GM23248 (cell line): ENCODE measurements at regions not wholly inside any gene's neighbourhood (a gene's known extent, or its start where the extent isn't known, plus 50 kb on each side); places are given as distances from the start of the nearest gene placed in this dataset.
A peak's percentile ranks its signal among the peaks of the same experiment; 100 is the strongest.

Source experiments
- DNase-seq: peaks from one replicate; pipeline ENCODE4 v3.0.0-alpha.2; 2015
- H2AFZ ChIP-seq: fragments of 200-600 bp; sonication (generic); 2 replicates; pipeline ENCODE4 v1.6.1; 2016; ENCODE audit warnings: antibody characterized with exemption
- H3F3A ChIP-seq: fragments of 200-600 bp; sonication (generic); 2 replicates; pipeline ENCODE4 v1.6.1; 2016; ENCODE audit warnings: mild to moderate bottlenecking, antibody characterized with exemption, mixed run types; ENCODE audit not compliant: insufficient read depth
- H3K27ac ChIP-seq: fragments of 200-600 bp; sonication (generic); 2 replicates; pipeline ENCODE4 v1.5.1; 2016; ENCODE audit warnings: mild to moderate bottlenecking
- H3K27me3 ChIP-seq: fragments of 200-600 bp; sonication (generic); replicated peaks from 2 replicates; pipeline ENCODE4 v1.6.1; 2016; ENCODE audit warnings: mild to moderate bottlenecking; ENCODE audit not compliant: insufficient read depth
- H3K36me3 ChIP-seq: fragments of 200-600 bp; sonication (generic); 2 replicates; pipeline ENCODE4 v1.6.1; 2016; ENCODE audit warnings: low read depth, mild to moderate bottlenecking
- H3K4me1 ChIP-seq: fragments of 200-600 bp; sonication (generic); 2 replicates; pipeline ENCODE4 v1.6.1; 2016; ENCODE audit warnings: mild to moderate bottlenecking; ENCODE audit not compliant: insufficient read depth
- H3K4me2 ChIP-seq: fragments of 200-600 bp; sonication (generic); one replicate; pipeline ENCODE4 v1.6.1; 2016; ENCODE audit warnings: mild to moderate bottlenecking; ENCODE audit not compliant: unreplicated experiment
- H3K4me3 ChIP-seq: fragments of 200-600 bp; sonication (generic); 2 replicates; pipeline ENCODE4 v1.5.1; 2016; ENCODE audit warnings: mild to moderate bottlenecking
- H3K79me2 ChIP-seq: fragments of 200-600 bp; sonication (generic); 2 replicates; pipeline ENCODE4 v1.6.1; 2016; ENCODE audit warnings: mild to moderate bottlenecking; ENCODE audit not compliant: insufficient read depth
- H3K9ac ChIP-seq: fragments of 200-600 bp; sonication (generic); 2 replicates; pipeline ENCODE4 v1.6.1; 2016; ENCODE audit warnings: mild to moderate bottlenecking
- H3K9me2 ChIP-seq: fragments of 200-600 bp; sonication (generic); 2 replicates; pipeline ENCODE4 v1.6.1; 2016; ENCODE audit warnings: mixed run types, mild to moderate bottlenecking, moderate library complexity; ENCODE audit not compliant: insufficient read depth
- H3K9me3 ChIP-seq: fragments of 200-600 bp; sonication (generic); one replicate; pipeline ENCODE4 v1.6.1; 2017; ENCODE audit warnings: low read depth
- H4K20me1 ChIP-seq: fragments of 200-600 bp; sonication (generic); 2 replicates; pipeline ENCODE4 v1.6.0; 2016; ENCODE audit not compliant: insufficient read depth
- EZH2 ChIP-seq: fragments of 200-600 bp; sonication (generic); IDR thresholded peaks from 2 replicates; pipeline ENCODE4 v1.6.1; 2018; ENCODE audit warnings: antibody characterized with exemption, mild to moderate bottlenecking; ENCODE audit not compliant: insufficient read depth, poor library complexity, severe bottlenecking
- EZH2phosphoT487 ChIP-seq: fragments of 200-600 bp; sonication (generic); IDR thresholded peaks from 2 replicates; pipeline ENCODE4 v1.6.1; 2018; ENCODE audit warnings: antibody characterized with exemption, moderate library complexity, mild to moderate bottlenecking, low read depth; ENCODE audit not compliant: insufficient read depth
- WGBS, 2 experiments: methylation state at CpG; one replicate each; pipeline ENCODE4 v1.1.6; 2015 to 2017; ENCODE audit warnings: low lambda C conversion rate in 2 of 2, low coverage in 1 of 2; ENCODE audit errors: missing lambda C conversion rate in 2 of 2; 5-methylcytosine and 5-hydroxymethylcytosine counted together
- in situ Hi-C: fragments of 300-500 bp; cut with MboI; formaldehyde crosslinking; loops from 2 replicates; pipeline ENCODE4 v1.15.0; 2020

- no peaks in the 10 kb centered on the region for H3K9me3 ChIP-seq
- H3K9me2 ChIP-seq = no peaks in the 10 kb centered on the region
- no peaks in the 10 kb centered on the region for H3K27me3 ChIP-seq
- no peak overlapping the region for H3K4me3 ChIP-seq
- no peak overlapping the region for H3K9ac ChIP-seq
- no peaks in the 10 kb centered on the region for H3F3A ChIP-seq
- 65 to 66% methylated on average over 8 of the region's 8 CpGs for WGBS, 2 experiments
- no peak overlapping the region for H2AFZ ChIP-seq
- no peaks in the 10 kb centered on the region for H3K79me2 ChIP-seq
- TF ChIP-seq EZH2 (no peak), EZH2phosphoT487 (no peak)
- no peaks in the 10 kb centered on the region for H3K4me1 ChIP-seq
- H4K20me1 ChIP-seq = no peaks in the 10 kb centered on the region
- no peak overlapping the region for H3K4me2 ChIP-seq
- H3K27ac ChIP-seq = no peak overlapping the region
- no peak for DNase-seq
- in situ Hi-C loops = no loop called here
- no peaks in the 10 kb centered on the region for H3K36me3 ChIP-seq
Observed at GRCh38 chr6:10030942-10031537, 383.8 kb downstream of the TFAP2A start.

GRCh38 chr6:10028222-10028621 is 386.7 kb downstream of the TFAP2A start:
- Histone ChIP-seq H3K36me3 (no peaks in the 10 kb centered on the region), H4K20me1 (no peaks in the 10 kb centered on the region), H3K27me3 (no peaks in the 10 kb centered on the region), H2AFZ (no peak overlapping the region), H3K4me2 (no peak overlapping the region), H3K79me2 (no peaks in the 10 kb centered on the region), H3K27ac (no peak overlapping the region), H3K9me2 (no peaks in the 10 kb centered on the region), H3K9ac (no peak overlapping the region), H3K4me3 (no peak overlapping the region), H3K4me1 (no peaks in the 10 kb centered on the region), H3K9me3 (no peaks in the 10 kb centered on the region), H3F3A (no peaks in the 10 kb centered on the region)
- no peak for TF ChIP-seq EZH2phosphoT487
- DNase-seq = no peak
- in situ Hi-C loops = no loop called here
- WGBS, 2 experiments = 33 to 34% methylated on average over 4 of the region's 4 CpGs

DNA sequence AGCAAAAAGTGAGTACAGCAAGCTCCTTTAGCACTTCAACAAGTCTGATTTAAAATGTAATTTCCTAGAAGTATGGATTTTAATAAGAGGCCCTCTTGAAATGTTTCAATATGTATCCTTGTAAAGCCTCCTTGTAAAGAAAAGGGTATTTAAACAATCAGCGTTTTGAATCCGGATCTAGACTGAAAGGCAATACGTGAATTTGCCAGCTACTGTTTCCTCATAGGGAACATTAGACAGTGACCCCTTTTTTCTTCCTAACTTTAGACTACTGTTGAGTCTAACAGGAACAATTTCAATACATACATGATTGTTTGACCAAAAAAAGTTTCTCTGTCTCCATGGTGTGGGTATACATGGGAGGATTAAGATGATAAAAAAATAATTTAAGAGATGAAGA is 395.0 kb downstream of the TFAP2A start:
- H3K4me2 ChIP-seq = no peak overlapping the region
- in situ Hi-C loops = no loop called here

GRCh38 chr6:10014557-10014956 is 400.3 kb downstream of the TFAP2A start:
- Histone ChIP-seq H3K79me2 (no peaks in the 10 kb centered on the region), H3K4me1 (no peaks in the 10 kb centered on the region), H3K9me3 (no peaks in the 10 kb centered on the region), H3K27ac (no peak overlapping the region), H3K9me2 (no peaks in the 10 kb centered on the region), H3K4me3 (no peak overlapping the region), H3F3A (no peaks in the 10 kb centered on the region), H2AFZ (no peak overlapping the region), H3K27me3 (no peaks in the 10 kb centered on the region), H3K36me3 (no peaks in the 10 kb centered on the region), H3K4me2 (no peak overlapping the region), H4K20me1 (no peaks in the 10 kb centered on the region), H3K9ac (no peak overlapping the region)
- WGBS, 2 experiments = 3 to 5% methylated on average over 5 of the region's 5 CpGs
- in situ Hi-C loops = no loop called here
- TF ChIP-seq EZH2phosphoT487 = no peak
- no peak for TF ChIP-seq EZH2
- peak; percentile 39 for DNase-seq

More for the DNA sequence above, 395.0 kb downstream of the TFAP2A start:
- H4K20me1 ChIP-seq = no peaks in the 10 kb centered on the region
- no peak overlapping the region for H3K4me3 ChIP-seq
- no peaks in the 10 kb centered on the region for H3K9me3 ChIP-seq
- H3K4me1 ChIP-seq = no peaks in the 10 kb centered on the region
- no peak for TF ChIP-seq EZH2phosphoT487
- TF ChIP-seq EZH2 = no peak
- no peak overlapping the region for H3K27ac ChIP-seq
- H3F3A ChIP-seq = no peaks in the 10 kb centered on the region
- H3K36me3 ChIP-seq = no peaks in the 10 kb centered on the region
- WGBS, 2 experiments = 55 to 58% methylated on average over 3 of the region's 3 CpGs
- no peak overlapping the region for H3K9ac ChIP-seq
- DNase-seq = no peak
- no peaks in the 10 kb centered on the region for H3K9me2 ChIP-seq
- H3K27me3 ChIP-seq = no peaks in the 10 kb centered on the region
- no peaks in the 10 kb centered on the region for H3K79me2 ChIP-seq
- no peak overlapping the region for H2AFZ ChIP-seq

- H4K20me1 ChIP-seq = no peaks in the 10 kb centered on the region
- no peaks in the 10 kb centered on the region for H3F3A ChIP-seq
- in situ Hi-C loops = no loop called here
- WGBS, 2 experiments = 27 to 34% methylated on average over 3 of the region's 3 CpGs
- no peak overlapping the region for H2AFZ ChIP-seq
- H3K79me2 ChIP-seq = no peaks in the 10 kb centered on the region
- peak; percentile 30 for DNase-seq
- H3K4me1 ChIP-seq = no peaks in the 10 kb centered on the region
- H3K4me2 ChIP-seq = no peak overlapping the region
- H3K9me2 ChIP-seq = no peaks in the 10 kb centered on the region
- H3K27me3 ChIP-seq = no peaks in the 10 kb centered on the region
- H3K9ac ChIP-seq = no peak overlapping the region
- TF ChIP-seq EZH2phosphoT487 (no peak), EZH2 (no peak)
- no peak overlapping the region for H3K4me3 ChIP-seq
- no peak overlapping the region for H3K27ac ChIP-seq
- no peaks in the 10 kb centered on the region for H3K36me3 ChIP-seq
- peaks cover 3% of the 10 kb centered on the region for H3K9me3 ChIP-seq
Observed at GRCh38 chr6:10000551-10000950, 414.3 kb downstream of the TFAP2A start.
